RWPE2 (cell line): ENCODE measurements at regions not wholly inside any gene's neighbourhood (a gene's known extent, or its start where the extent isn't known, plus 50 kb on each side); places are given as distances from the start of the nearest gene placed in this dataset.
A peak's percentile ranks its signal among the peaks of the same experiment; 100 is the strongest.

Experiments
- ATAC-seq: fragments of 200-7000 bp; cut with Tn5 transposase; 3 replicates; pipeline ENCODE4 v1.9.1; 2021; ENCODE audit warnings: low read depth
- DNase-seq: peaks from one replicate; pipeline ENCODE4 v3.0.0-alpha.2; 2020; ENCODE audit warnings: low spot score
- H3K27ac ChIP-seq: fragments of 450-650 bp; 2 replicates; pipeline ENCODE4 v1.5.1; 2017; ENCODE audit warnings: mild to moderate bottlenecking; ENCODE audit not compliant: poor library complexity, severe bottlenecking
- H3K27me3 ChIP-seq: fragments of 250-450 bp; sonication (Bioruptor Pico); 2 replicates; pipeline ENCODE4 v1.5.1; 2021; ENCODE audit warnings: mild to moderate bottlenecking, moderate library complexity; ENCODE audit not compliant: insufficient read depth, poor library complexity, severe bottlenecking
- H3K36me3 ChIP-seq: fragments of 250-450 bp; sonication (Bioruptor Pico); 2 replicates; pipeline ENCODE4 v1.5.1; 2020; ENCODE audit warnings: low read depth, mild to moderate bottlenecking, moderate library complexity
- H3K4me1 ChIP-seq: fragments of 250-450 bp; sonication (Bioruptor Pico); 2 replicates; pipeline ENCODE4 v1.5.1; 2021; ENCODE audit warnings: mild to moderate bottlenecking, moderate library complexity; ENCODE audit not compliant: insufficient read depth, poor library complexity, severe bottlenecking
- H3K4me3 ChIP-seq: fragments of 250-450 bp; sonication (Bioruptor Pico); 2 replicates; pipeline ENCODE4 v1.5.1; 2021; ENCODE audit warnings: mild to moderate bottlenecking, moderate library complexity; ENCODE audit not compliant: severe bottlenecking
- H3K9me3 ChIP-seq: fragments of 250-450 bp; sonication (Bioruptor Pico); 2 replicates; pipeline ENCODE4 v1.5.1; 2021; ENCODE audit warnings: mild to moderate bottlenecking, moderate library complexity; ENCODE audit not compliant: severe bottlenecking
- CTCF ChIP-seq: fragments of 450-650 bp; IDR thresholded peaks from one replicate; pipeline ENCODE4 v1.5.1; 2017; ENCODE audit warnings: mild to moderate bottlenecking, moderate library complexity; ENCODE audit not compliant: poor library complexity, severe bottlenecking

DNA sequence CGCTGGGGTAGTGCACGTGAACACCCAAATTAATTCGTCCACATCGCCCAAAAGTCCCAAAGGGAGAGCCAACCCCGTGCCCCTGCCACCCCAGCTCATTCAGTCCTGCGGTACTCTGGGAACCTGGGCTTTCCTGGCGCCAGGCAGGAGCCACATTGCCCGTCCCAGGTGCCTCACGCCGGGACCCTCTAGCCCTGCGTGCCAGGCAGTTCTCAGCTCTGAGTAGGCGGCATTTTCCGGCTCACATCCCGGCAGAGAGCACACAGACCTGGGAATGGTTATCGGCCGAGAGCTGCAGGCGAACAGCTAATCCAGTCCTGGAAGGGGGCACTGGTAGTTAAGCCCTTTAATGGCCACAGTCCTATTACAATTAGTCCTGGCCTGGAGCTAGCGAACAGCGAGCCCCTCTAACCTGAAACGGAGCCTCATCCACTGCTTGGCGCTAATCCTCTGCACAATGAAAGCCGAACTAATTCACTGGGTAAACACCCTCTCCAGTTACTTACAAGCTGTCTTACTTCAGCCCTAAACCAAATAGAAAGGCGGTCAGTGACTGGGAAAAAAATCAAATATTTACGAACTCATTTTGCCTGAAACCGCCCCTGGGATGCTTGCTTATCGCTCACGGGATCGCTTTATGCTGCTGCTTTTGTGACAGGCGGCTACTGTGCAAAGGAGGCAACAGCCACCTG, 254.6 kb upstream of the SOX14 start:
- peaks cover 2% of the 10 kb centered on the region for H3K9me3 ChIP-seq
- no peaks in the 10 kb centered on the region for H3K36me3 ChIP-seq
- DNase-seq (no peak), ATAC-seq (peak; percentile 36; the same call in 1 of the 3 replicates)
- H3K4me3 ChIP-seq = no peak overlapping the region
- H3K27me3 ChIP-seq = peaks cover 34% of the 10 kb centered on the region
- no peak for TF ChIP-seq CTCF
- no peak overlapping the region for H3K27ac ChIP-seq
- H3K4me1 ChIP-seq = no peaks in the 10 kb centered on the region

- no peak for ATAC-seq
- no peak for TF ChIP-seq CTCF
- DNase-seq = no peak
These were observed 252.5 kb upstream of the SOX14 start for GRCh38 chr3:137511655-137512054.

GRCh38 chr3:137514853-137515252, 249.3 kb upstream of the SOX14 start:
- Histone ChIP-seq H3K9me3 (no peaks in the 10 kb centered on the region), H3K4me3 (no peak overlapping the region), H3K4me1 (no peaks in the 10 kb centered on the region), H3K36me3 (no peaks in the 10 kb centered on the region), H3K27ac (no peak overlapping the region), H3K27me3 (peaks cover 15% of the 10 kb centered on the region)
- TF ChIP-seq CTCF = no peak
- no peak for DNase-seq
- ATAC-seq = no peak

More at GRCh38 chr3:137511655-137512054, 252.5 kb upstream of the SOX14 start:
- peaks cover 34% of the 10 kb centered on the region for H3K27me3 ChIP-seq
- no peaks in the 10 kb centered on the region for H3K9me3 ChIP-seq
- H3K27ac ChIP-seq = no peak overlapping the region
- no peak overlapping the region for H3K4me3 ChIP-seq
- no peaks in the 10 kb centered on the region for H3K4me1 ChIP-seq
- H3K36me3 ChIP-seq = no peaks in the 10 kb centered on the region

- ATAC-seq = no peak
- Histone ChIP-seq H3K27ac (no peak overlapping the region), H3K36me3 (no peaks in the 10 kb centered on the region)
These were observed 244.5 kb upstream of the SOX14 start for GRCh38 chr3:137519602-137520001.

More at GRCh38 chr3:137519602-137520001, 244.5 kb upstream of the SOX14 start:
- DNase-seq = no peak
- H3K9me3 ChIP-seq = no peaks in the 10 kb centered on the region
- no peaks in the 10 kb centered on the region for H3K27me3 ChIP-seq
- TF ChIP-seq CTCF = no peak
- H3K4me3 ChIP-seq = no peak overlapping the region
- H3K4me1 ChIP-seq = no peaks in the 10 kb centered on the region
